GM23338 (cell line): ENCODE measurements at regions not wholly inside any gene's neighbourhood (a gene's known extent, or its start where the extent isn't known, plus 50 kb on each side); places are given as distances from the start of the nearest gene placed in this dataset.

Source experiments
- ATAC-seq: fragments of 200-7000 bp; cut with Tn5 transposase; 3 replicates; pipeline ENCODE4 v1.9.1; 2020
- DNase-seq: peaks from one replicate; pipeline ENCODE4 v3.0.0-alpha.2; 2015; ENCODE audit warnings: low spot score
- H2AFZ ChIP-seq: fragments of 200-600 bp; sonication (generic); 2 replicates; pipeline ENCODE4 v1.8.0; 2016; ENCODE audit warnings: antibody characterized with exemption, mild to moderate bottlenecking, moderate library complexity
- H3F3A ChIP-seq: fragments of 200-600 bp; sonication (generic); replicated peaks from 2 replicates; pipeline ENCODE4 v1.8.0; 2017; ENCODE audit warnings: antibody characterized with exemption, mixed run types, low read depth
- H3K27ac ChIP-seq: fragments of 200-600 bp; sonication (generic); 2 replicates; pipeline ENCODE4 v1.6.1; 2016; ENCODE audit warnings: low read depth
- H3K27me3 ChIP-seq: fragments of 200-600 bp; sonication (generic); 2 replicates; pipeline ENCODE4 v1.8.0; 2016; ENCODE audit warnings: mild to moderate bottlenecking, mixed run types, moderate library complexity; ENCODE audit not compliant: insufficient read depth
- H3K36me3 ChIP-seq: fragments of 200-600 bp; sonication (generic); 2 replicates; pipeline ENCODE4 v1.8.0; 2016; ENCODE audit warnings: mild to moderate bottlenecking; ENCODE audit not compliant: insufficient read depth
- H3K4me1 ChIP-seq: fragments of 200-600 bp; sonication (generic); 2 replicates; pipeline ENCODE4 v1.8.0; 2016; ENCODE audit warnings: mild to moderate bottlenecking, moderate library complexity; ENCODE audit not compliant: insufficient read depth
- H3K4me2 ChIP-seq: fragments of 200-600 bp; sonication (generic); 2 replicates; pipeline ENCODE4 v1.7.1; 2017; ENCODE audit warnings: mixed run types
- H3K4me3 ChIP-seq: fragments of 200-600 bp; sonication (generic); 2 replicates; pipeline ENCODE4 v1.6.1; 2016; ENCODE audit warnings: mixed run types
- H3K79me2 ChIP-seq: fragments of 200-600 bp; sonication (generic); replicated peaks from 2 replicates; pipeline ENCODE4 v1.8.0; 2017; ENCODE audit warnings: mild to moderate bottlenecking; ENCODE audit not compliant: insufficient read depth
- H3K9me2 ChIP-seq: fragments of 200-600 bp; sonication (generic); 2 replicates; pipeline ENCODE4 v1.8.0; 2017; ENCODE audit not compliant: insufficient read depth
- H4K20me1 ChIP-seq: fragments of 200-600 bp; sonication (generic); replicated peaks from 2 replicates; pipeline ENCODE4 v1.8.0; 2017; ENCODE audit warnings: mild to moderate bottlenecking; ENCODE audit not compliant: insufficient read depth
- H3K27ac Mint-ChIP-seq: 2 replicates; pipeline ENCODE4 v1.8.0; 2020; ENCODE audit warnings: inconsistent platforms, mild to moderate bottlenecking, moderate library complexity, mixed read lengths
- H3K27me3 Mint-ChIP-seq: 3 replicates; pipeline ENCODE4 v1.8.0; 2022; ENCODE audit warnings: low read depth, mild to moderate bottlenecking, moderate library complexity, mixed read lengths, inconsistent platforms; ENCODE audit not compliant: insufficient read depth, poor library complexity
- H3K36me3 Mint-ChIP-seq: 3 replicates; pipeline ENCODE4 v1.8.0; 2021; ENCODE audit warnings: low read depth, mild to moderate bottlenecking, inconsistent platforms, moderate library complexity, mixed read lengths
- H3K4me1 Mint-ChIP-seq: 3 replicates; pipeline ENCODE4 v1.8.0; 2020; ENCODE audit warnings: mild to moderate bottlenecking, inconsistent platforms, mixed read lengths
- H3K4me3 Mint-ChIP-seq: 3 replicates; pipeline ENCODE4 v1.8.0; 2021; ENCODE audit warnings: moderate library complexity, mild to moderate bottlenecking, inconsistent platforms, mixed read lengths
- H3K9me3 Mint-ChIP-seq: 3 replicates; pipeline ENCODE4 v1.8.0; 2020; ENCODE audit warnings: moderate library complexity, mild to moderate bottlenecking, inconsistent platforms, mixed read lengths
- CREB1 ChIP-seq: fragments of 250-450 bp; sonication (Bioruptor Pico); IDR thresholded peaks from 2 replicates; pipeline ENCODE4 v1.5.0; 2020; ENCODE audit warnings: low read depth, mild to moderate bottlenecking, moderate library complexity
- EZH2 ChIP-seq: fragments of 200-600 bp; sonication (generic); IDR thresholded peaks from one replicate; pipeline ENCODE4 v1.8.0; 2017; ENCODE audit warnings: antibody characterized with exemption, mild to moderate bottlenecking, low read depth; ENCODE audit not compliant: unreplicated experiment
- EZH2phosphoT487 ChIP-seq: fragments of 200-600 bp; sonication (generic); IDR thresholded peaks from one replicate; pipeline ENCODE4 v1.8.1; 2018; ENCODE audit warnings: antibody characterized with exemption; ENCODE audit not compliant: unreplicated experiment
- JUNB ChIP-seq: IDR thresholded peaks from one replicate; pipeline ENCODE4 v1.6.1; 2016; ENCODE audit warnings: antibody characterized with exemption; ENCODE audit not compliant: unreplicated experiment
- NANOG ChIP-seq: IDR thresholded peaks from 2 replicates; pipeline ENCODE4 v1.6.1; 2016; ENCODE audit warnings: antibody characterized with exemption, borderline replicate concordance
- POLR2AphosphoS5 ChIP-seq: IDR thresholded peaks from 2 replicates; pipeline ENCODE4 v1.6.1; 2016; ENCODE audit warnings: antibody characterized with exemption, low read depth
- STAT1 ChIP-seq: IDR thresholded peaks from one replicate; pipeline ENCODE4 v1.6.1; 2016; ENCODE audit warnings: antibody characterized with exemption; ENCODE audit not compliant: unreplicated experiment
- ZNF114 ChIP-seq: fragments of 250-450 bp; sonication (Bioruptor Pico); IDR thresholded peaks from 2 replicates; pipeline ENCODE4 v1.5.0; 2020; ENCODE audit warnings: mild to moderate bottlenecking, moderate library complexity
- ZNF331 ChIP-seq: fragments of 250-450 bp; sonication (Bioruptor Pico); IDR thresholded peaks from 2 replicates; pipeline ENCODE4 v1.5.0; 2020; ENCODE audit warnings: low read depth, mild to moderate bottlenecking, moderate library complexity
- TF ChIP-seq, protein P1 (sequence below): IDR thresholded peaks from 2 replicates; pipeline ENCODE4 v1.6.1; 2016; ENCODE audit warnings: antibody characterized with exemption
- TF ChIP-seq, protein P2 (sequence below): fragments of 250-450 bp; sonication (Bioruptor Pico); IDR thresholded peaks from 2 replicates; pipeline ENCODE4 v1.5.0; 2020; ENCODE audit warnings: mild to moderate bottlenecking, moderate library complexity
- TF ChIP-seq, protein P3 (sequence below), 2 experiments: fragments of 200-600 bp in 1 of 2; sonication (generic) in 1 of 2; conservative IDR thresholded peaks; 2 replicates each; pipeline versions ENCODE4 v1.5.1 to v1.6.1; 2016 to 2017; ENCODE audit warnings: antibody characterized with exemption in 2 of 2, low read depth in 2 of 2, mild to moderate bottlenecking in 2 of 2, moderate library complexity in 1 of 2
- TF ChIP-seq, protein P4 (sequence below): IDR thresholded peaks from one replicate; pipeline ENCODE4 v1.6.1; 2018; ENCODE audit warnings: antibody characterized with exemption; ENCODE audit not compliant: unreplicated experiment

DNA sequence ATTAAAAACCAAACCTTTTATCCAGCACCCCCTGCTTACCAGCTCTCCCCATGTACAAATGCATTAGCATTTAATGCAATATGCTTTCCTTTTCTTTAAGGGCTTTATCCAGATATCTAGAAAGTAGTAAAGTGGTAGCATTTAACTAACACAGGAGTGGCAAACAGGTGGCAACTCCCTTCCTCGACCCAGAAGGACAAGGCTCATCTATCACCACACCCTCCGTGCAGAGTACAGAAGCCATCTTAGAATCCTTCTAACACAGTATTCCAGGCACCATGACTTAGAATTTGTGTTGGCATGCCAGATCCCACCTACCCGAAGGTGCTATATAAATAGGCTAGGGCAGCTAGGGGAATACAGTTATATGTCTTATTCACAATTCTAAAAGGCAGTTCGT, 148.6 kb upstream of the NSMCE3 start:
- Histone ChIP-seq H3K4me3 (no peak overlapping the region), H3K4me2 (no peak overlapping the region), H3K27ac (no peak overlapping the region), H3F3A (no peaks in the 10 kb centered on the region), H4K20me1 (no peaks in the 10 kb centered on the region), H3K4me1 (peaks cover 16% of the 10 kb centered on the region), H3K9me2 (no peaks in the 10 kb centered on the region), H3K36me3 (no peaks in the 10 kb centered on the region; the same call in 1 of the 2 replicates), H3K79me2 (no peaks in the 10 kb centered on the region), H2AFZ (no peak overlapping the region), H3K27me3 (no peaks in the 10 kb centered on the region)
- ATAC-seq = no peak
- TF ChIP-seq JUNB = no peak
- no peak for TF ChIP-seq POLR2AphosphoS5
- TF ChIP-seq, protein P1, sequence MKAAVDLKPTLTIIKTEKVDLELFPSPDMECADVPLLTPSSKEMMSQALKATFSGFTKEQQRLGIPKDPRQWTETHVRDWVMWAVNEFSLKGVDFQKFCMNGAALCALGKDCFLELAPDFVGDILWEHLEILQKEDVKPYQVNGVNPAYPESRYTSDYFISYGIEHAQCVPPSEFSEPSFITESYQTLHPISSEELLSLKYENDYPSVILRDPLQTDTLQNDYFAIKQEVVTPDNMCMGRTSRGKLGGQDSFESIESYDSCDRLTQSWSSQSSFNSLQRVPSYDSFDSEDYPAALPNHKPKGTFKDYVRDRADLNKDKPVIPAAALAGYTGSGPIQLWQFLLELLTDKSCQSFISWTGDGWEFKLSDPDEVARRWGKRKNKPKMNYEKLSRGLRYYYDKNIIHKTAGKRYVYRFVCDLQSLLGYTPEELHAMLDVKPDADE = no peak
- TF ChIP-seq NANOG = no peak
- TF ChIP-seq STAT1 = no peak
- TF ChIP-seq, protein P2, sequence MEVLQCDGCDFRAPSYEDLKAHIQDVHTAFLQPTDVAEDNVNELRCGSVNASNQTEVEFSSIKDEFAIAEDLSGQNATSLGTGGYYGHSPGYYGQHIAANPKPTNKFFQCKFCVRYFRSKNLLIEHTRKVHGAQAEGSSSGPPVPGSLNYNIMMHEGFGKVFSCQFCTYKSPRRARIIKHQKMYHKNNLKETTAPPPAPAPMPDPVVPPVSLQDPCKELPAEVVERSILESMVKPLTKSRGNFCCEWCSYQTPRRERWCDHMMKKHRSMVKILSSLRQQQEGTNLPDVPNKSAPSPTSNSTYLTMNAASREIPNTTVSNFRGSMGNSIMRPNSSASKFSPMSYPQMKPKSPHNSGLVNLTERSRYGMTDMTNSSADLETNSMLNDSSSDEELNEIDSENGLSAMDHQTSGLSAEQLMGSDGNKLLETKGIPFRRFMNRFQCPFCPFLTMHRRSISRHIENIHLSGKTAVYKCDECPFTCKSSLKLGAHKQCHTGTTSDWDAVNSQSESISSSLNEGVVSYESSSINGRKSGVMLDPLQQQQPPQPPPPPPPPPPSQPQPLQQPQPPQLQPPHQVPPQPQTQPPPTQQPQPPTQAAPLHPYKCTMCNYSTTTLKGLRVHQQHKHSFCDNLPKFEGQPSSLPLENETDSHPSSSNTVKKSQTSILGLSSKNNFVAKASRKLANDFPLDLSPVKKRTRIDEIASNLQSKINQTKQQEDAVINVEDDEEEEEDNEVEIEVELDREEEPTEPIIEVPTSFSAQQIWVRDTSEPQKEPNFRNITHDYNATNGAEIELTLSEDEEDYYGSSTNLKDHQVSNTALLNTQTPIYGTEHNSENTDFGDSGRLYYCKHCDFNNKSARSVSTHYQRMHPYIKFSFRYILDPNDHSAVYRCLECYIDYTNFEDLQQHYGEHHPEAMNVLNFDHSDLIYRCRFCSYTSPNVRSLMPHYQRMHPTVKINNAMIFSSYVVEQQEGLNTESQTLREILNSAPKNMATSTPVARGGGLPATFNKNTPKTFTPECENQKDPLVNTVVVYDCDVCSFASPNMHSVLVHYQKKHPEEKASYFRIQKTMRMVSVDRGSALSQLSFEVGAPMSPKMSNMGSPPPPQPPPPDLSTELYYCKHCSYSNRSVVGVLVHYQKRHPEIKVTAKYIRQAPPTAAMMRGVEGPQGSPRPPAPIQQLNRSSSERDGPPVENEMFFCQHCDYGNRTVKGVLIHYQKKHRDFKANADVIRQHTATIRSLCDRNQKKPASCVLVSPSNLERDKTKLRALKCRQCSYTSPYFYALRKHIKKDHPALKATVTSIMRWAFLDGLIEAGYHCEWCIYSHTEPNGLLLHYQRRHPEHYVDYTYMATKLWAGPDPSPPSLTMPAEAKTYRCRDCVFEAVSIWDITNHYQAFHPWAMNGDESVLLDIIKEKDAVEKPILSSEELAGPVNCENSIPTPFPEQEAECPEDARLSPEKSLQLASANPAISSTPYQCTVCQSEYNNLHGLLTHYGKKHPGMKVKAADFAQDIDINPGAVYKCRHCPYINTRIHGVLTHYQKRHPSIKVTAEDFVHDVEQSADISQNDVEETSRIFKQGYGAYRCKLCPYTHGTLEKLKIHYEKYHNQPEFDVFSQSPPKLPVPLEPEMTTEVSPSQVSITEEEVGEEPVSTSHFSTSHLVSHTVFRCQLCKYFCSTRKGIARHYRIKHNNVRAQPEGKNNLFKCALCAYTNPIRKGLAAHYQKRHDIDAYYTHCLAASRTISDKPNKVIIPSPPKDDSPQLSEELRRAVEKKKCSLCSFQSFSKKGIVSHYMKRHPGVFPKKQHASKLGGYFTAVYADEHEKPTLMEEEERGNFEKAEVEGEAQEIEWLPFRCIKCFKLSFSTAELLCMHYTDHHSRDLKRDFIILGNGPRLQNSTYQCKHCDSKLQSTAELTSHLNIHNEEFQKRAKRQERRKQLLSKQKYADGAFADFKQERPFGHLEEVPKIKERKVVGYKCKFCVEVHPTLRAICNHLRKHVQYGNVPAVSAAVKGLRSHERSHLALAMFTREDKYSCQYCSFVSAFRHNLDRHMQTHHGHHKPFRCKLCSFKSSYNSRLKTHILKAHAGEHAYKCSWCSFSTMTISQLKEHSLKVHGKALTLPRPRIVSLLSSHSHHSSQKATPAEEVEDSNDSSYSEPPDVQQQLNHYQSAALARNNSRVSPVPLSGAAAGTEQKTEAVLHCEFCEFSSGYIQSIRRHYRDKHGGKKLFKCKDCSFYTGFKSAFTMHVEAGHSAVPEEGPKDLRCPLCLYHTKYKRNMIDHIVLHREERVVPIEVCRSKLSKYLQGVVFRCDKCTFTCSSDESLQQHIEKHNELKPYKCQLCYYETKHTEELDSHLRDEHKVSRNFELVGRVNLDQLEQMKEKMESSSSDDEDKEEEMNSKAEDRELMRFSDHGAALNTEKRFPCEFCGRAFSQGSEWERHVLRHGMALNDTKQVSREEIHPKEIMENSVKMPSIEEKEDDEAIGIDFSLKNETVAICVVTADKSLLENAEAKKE = no peak
- TF ChIP-seq EZH2phosphoT487 = no peak
- TF ChIP-seq ZNF331 (CRISPR knock-in tag) = no peak
- TF ChIP-seq, protein P3, sequence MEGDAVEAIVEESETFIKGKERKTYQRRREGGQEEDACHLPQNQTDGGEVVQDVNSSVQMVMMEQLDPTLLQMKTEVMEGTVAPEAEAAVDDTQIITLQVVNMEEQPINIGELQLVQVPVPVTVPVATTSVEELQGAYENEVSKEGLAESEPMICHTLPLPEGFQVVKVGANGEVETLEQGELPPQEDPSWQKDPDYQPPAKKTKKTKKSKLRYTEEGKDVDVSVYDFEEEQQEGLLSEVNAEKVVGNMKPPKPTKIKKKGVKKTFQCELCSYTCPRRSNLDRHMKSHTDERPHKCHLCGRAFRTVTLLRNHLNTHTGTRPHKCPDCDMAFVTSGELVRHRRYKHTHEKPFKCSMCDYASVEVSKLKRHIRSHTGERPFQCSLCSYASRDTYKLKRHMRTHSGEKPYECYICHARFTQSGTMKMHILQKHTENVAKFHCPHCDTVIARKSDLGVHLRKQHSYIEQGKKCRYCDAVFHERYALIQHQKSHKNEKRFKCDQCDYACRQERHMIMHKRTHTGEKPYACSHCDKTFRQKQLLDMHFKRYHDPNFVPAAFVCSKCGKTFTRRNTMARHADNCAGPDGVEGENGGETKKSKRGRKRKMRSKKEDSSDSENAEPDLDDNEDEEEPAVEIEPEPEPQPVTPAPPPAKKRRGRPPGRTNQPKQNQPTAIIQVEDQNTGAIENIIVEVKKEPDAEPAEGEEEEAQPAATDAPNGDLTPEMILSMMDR (conservative IDR thresholded peaks at IDR 0.05; ENCODE audit: low read depth in 2 of 2) = no peak
- no peak for TF ChIP-seq ZNF114
- no peak for TF ChIP-seq EZH2
- TF ChIP-seq, protein P4, sequence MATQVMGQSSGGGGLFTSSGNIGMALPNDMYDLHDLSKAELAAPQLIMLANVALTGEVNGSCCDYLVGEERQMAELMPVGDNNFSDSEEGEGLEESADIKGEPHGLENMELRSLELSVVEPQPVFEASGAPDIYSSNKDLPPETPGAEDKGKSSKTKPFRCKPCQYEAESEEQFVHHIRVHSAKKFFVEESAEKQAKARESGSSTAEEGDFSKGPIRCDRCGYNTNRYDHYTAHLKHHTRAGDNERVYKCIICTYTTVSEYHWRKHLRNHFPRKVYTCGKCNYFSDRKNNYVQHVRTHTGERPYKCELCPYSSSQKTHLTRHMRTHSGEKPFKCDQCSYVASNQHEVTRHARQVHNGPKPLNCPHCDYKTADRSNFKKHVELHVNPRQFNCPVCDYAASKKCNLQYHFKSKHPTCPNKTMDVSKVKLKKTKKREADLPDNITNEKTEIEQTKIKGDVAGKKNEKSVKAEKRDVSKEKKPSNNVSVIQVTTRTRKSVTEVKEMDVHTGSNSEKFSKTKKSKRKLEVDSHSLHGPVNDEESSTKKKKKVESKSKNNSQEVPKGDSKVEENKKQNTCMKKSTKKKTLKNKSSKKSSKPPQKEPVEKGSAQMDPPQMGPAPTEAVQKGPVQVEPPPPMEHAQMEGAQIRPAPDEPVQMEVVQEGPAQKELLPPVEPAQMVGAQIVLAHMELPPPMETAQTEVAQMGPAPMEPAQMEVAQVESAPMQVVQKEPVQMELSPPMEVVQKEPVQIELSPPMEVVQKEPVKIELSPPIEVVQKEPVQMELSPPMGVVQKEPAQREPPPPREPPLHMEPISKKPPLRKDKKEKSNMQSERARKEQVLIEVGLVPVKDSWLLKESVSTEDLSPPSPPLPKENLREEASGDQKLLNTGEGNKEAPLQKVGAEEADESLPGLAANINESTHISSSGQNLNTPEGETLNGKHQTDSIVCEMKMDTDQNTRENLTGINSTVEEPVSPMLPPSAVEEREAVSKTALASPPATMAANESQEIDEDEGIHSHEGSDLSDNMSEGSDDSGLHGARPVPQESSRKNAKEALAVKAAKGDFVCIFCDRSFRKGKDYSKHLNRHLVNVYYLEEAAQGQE = no peak
- TF ChIP-seq CREB1 = no peak
- Mint-ChIP-seq H3K4me3 (no peak overlapping the region), H3K4me1 (peaks cover 29% of the 10 kb centered on the region), H3K36me3 (no peaks in the 10 kb centered on the region; the same call in 2 of the 3 replicates), H3K9me3 (peaks cover 3% of the 10 kb centered on the region; the same call in 1 of the 3 replicates), H3K27ac (no peak overlapping the region), H3K27me3 (peaks cover 5% of the 10 kb centered on the region)
- DNase-seq = no peak
